Endothelial cell of umbilical vein (primary cell): ENCODE measurements at regions not wholly inside any gene's neighbourhood (a gene's known extent, or its start where the extent isn't known, plus 50 kb on each side); places are given as distances from the start of the nearest gene placed in this dataset.

Experiments
- BruUV-seq: library from RNA; stranded (reverse); fragments of 400-500 nt; replicated peaks from 2 replicates; lab custom pipeline; 2021; lab: Mats Ljungman, UMichigan
- CTCF ChIA-PET: fragments of 300-600, 350-600 bp; sonication (Branson Sonifier 250); formaldehyde crosslinking; loops from one replicate; lab custom pipeline; 2021; ENCODE audit warnings: antibody characterized with exemption, inconsistent platforms; lab: Charles Lee
- POLR2A ChIA-PET: fragments of 300-600, 350-600 bp; sonication (Branson Sonifier 250); formaldehyde crosslinking; loops from one replicate; lab custom pipeline; 2021; ENCODE audit warnings: antibody characterized with exemption, inconsistent platforms; lab: Charles Lee
- DNase-seq: peaks from one replicate; pipeline ENCODE4 v3.0.0-alpha.2; 2011; ENCODE audit warnings: low read depth, low spot score
- FAIRE-seq: peaks from 2 replicates; lab custom pipeline; 2011; peaks lifted over from hg19 to GRCh38; lab: Jason Lieb, UNC
- H2AFZ ChIP-seq: 2 replicates; pipeline ENCODE4 v1.6.0; 2012; ENCODE audit warnings: low read depth, low read length, control low read depth, inconsistent platforms
- H3K27ac ChIP-seq: 2 replicates; pipeline ENCODE4 v1.5.1; 2011; ENCODE audit warnings: low read depth, mild to moderate bottlenecking, control low read depth, low read length, moderate library complexity; ENCODE audit not compliant: insufficient read depth
- H3K27me3 ChIP-seq, 2 experiments: 2 replicates each; pipeline versions ENCODE4 v1.6.0 to v1.6.1; 2011; ENCODE audit warnings: low read length in 2 of 2, mixed read lengths in 1 of 2; ENCODE audit not compliant: control insufficient read depth in 2 of 2, insufficient read depth in 2 of 2
- H3K36me3 ChIP-seq, 2 experiments: 2 replicates in 1 of 2; 3 replicates in 1 of 2; pipeline ENCODE4 v1.5.1; 2011; ENCODE audit warnings: low read length in 2 of 2, mild to moderate bottlenecking in 1 of 2, moderate library complexity in 1 of 2; ENCODE audit not compliant: control insufficient read depth in 2 of 2, insufficient read depth in 2 of 2; ENCODE audit errors: extremely low read depth in 1 of 2
- H3K4me1 ChIP-seq: 3 replicates; pipeline ENCODE4 v1.5.1; 2011; ENCODE audit warnings: mild to moderate bottlenecking, low read length; ENCODE audit not compliant: control insufficient read depth, insufficient read depth; ENCODE audit errors: extremely low read depth
- H3K4me2 ChIP-seq: 2 replicates; pipeline ENCODE4 v1.6.1; 2011; ENCODE audit warnings: low read length, control low read depth, mixed read lengths; ENCODE audit not compliant: insufficient read depth
- H3K4me3 ChIP-seq, 3 experiments: fragments of 200-600 bp in 1 of 3; sonication (generic), shearing (Covaris generic) in 1 of 3; replicated peaks in 1 of 3; 2 replicates each; pipeline ENCODE4 v1.5.1; 2011 to 2016; ENCODE audit warnings: control low read depth in 3 of 3, low read length in 3 of 3, mild to moderate bottlenecking in 2 of 3, inconsistent platforms in 1 of 3, low read depth in 1 of 3, moderate library complexity in 1 of 3; ENCODE audit not compliant: insufficient read depth in 1 of 3
- H3K79me2 ChIP-seq: 2 replicates; pipeline ENCODE4 v1.6.0; 2012; ENCODE audit warnings: low read length, inconsistent platforms; ENCODE audit not compliant: control insufficient read depth, insufficient read depth
- H3K9ac ChIP-seq: replicated peaks from 2 replicates; pipeline ENCODE3; 2011; ENCODE audit warnings: low read length, control low read depth; ENCODE audit not compliant: insufficient read depth; ENCODE audit errors: extremely low read depth
- H3K9me1 ChIP-seq: replicated peaks from 3 replicates; pipeline ENCODE4 v1.6.0; 2011; ENCODE audit warnings: mild to moderate bottlenecking, low read length; ENCODE audit not compliant: control insufficient read depth, insufficient read depth; ENCODE audit errors: extremely low read depth
- H3K9me3 ChIP-seq: replicated peaks from 2 replicates; pipeline ENCODE4 v1.5.1; 2012; ENCODE audit warnings: low read length, inconsistent platforms; ENCODE audit not compliant: control insufficient read depth, insufficient read depth
- H4K20me1 ChIP-seq: replicated peaks from 2 replicates; pipeline ENCODE3; 2011; ENCODE audit warnings: mild to moderate bottlenecking, low read length; ENCODE audit not compliant: control insufficient read depth, insufficient read depth; ENCODE audit errors: extremely low read depth
- EZH2 ChIP-seq: IDR thresholded peaks from 2 replicates; pipeline ENCODE4 v1.6.1; 2012; ENCODE audit warnings: borderline replicate concordance, low read depth, mild to moderate bottlenecking, moderate library complexity, low read length, inconsistent platforms; ENCODE audit not compliant: severe bottlenecking
- FOS ChIP-seq: IDR thresholded peaks from 2 replicates; pipeline ENCODE4 v1.6.1; 2011; ENCODE audit warnings: mild to moderate bottlenecking, low read length, moderate library complexity, borderline replicate concordance; ENCODE audit not compliant: insufficient read depth
- GATA2 ChIP-seq: IDR thresholded peaks from 2 replicates; pipeline ENCODE4 v1.7.0; 2011; ENCODE audit warnings: low read depth, mild to moderate bottlenecking, moderate library complexity, mixed read lengths, low read length; ENCODE audit not compliant: insufficient read length, insufficient read depth
- JUN ChIP-seq: IDR thresholded peaks from 2 replicates; pipeline ENCODE4 v1.6.1; 2011; ENCODE audit warnings: borderline replicate concordance, low read depth; ENCODE audit not compliant: insufficient read length, insufficient read depth
- MYC ChIP-seq: IDR thresholded peaks from one replicate; pipeline ENCODE4 v1.6.1; 2011; ENCODE audit warnings: mild to moderate bottlenecking, low read depth, low read length
- POLR2A ChIP-seq: IDR thresholded peaks from 2 replicates; pipeline ENCODE4 v1.6.1; 2012; ENCODE audit warnings: low read depth, mild to moderate bottlenecking, control low read depth, low read length
- POLR2AphosphoS5 ChIP-seq: IDR thresholded peaks from 2 replicates; pipeline ENCODE4 v1.6.1; 2012; ENCODE audit warnings: low read depth, mild to moderate bottlenecking, control low read depth, low read length, moderate library complexity; ENCODE audit not compliant: insufficient read depth
- dilution Hi-C: fragments of 300-500 bp; cut with MboI; formaldehyde crosslinking; loops from one replicate; pipeline ENCODE4 v1.15.0; 2019; ENCODE audit warnings: low sequenced_read_pairs; ENCODE audit not compliant: extremely low pct_ligation_motif_present
- intact Hi-C: fragments of 100-400 bp; cut with micrococcal nuclease; formaldehyde crosslinking; loops from one replicate; pipeline ENCODE4 v1.10.0; 2022
- TF ChIP-seq, protein P1 (sequence below): IDR thresholded peaks from 2 replicates; pipeline ENCODE4 v1.6.1; 2011; ENCODE audit not compliant: insufficient read depth, insufficient read length
- TF ChIP-seq, protein P2 (sequence below), 2 donors: IDR thresholded peaks; 1 replicate in 1 of 2; 2 replicates in 1 of 2; pipeline ENCODE4 v1.5.1; 2011; ENCODE audit warnings: low read length in 2 of 2, mild to moderate bottlenecking in 2 of 2, moderate library complexity in 2 of 2, control low read depth in 1 of 2, inconsistent platforms in 1 of 2, low read depth in 1 of 2; ENCODE audit not compliant: insufficient read depth in 1 of 2; ENCODE audit errors: extremely low read depth in 1 of 2

DNA sequence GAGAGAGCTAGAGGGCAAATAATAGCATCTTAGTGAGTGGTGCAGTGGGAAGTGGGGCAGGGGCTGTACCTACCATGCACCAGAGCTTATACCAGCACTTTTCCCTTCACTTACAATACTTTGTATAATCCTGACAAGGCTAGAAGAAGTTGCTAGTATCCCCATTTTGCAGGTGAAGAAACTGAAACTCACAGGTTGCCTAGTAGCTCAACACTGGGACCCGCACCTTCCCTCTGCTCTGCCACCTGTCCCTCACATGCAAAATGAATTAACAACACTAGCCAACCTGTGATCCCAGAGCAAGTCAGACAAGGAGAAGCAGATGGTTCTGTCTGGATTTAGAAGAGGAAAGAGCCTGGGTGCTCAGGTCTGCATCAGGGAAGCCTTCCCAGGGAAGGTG is 510.4 kb downstream of the BUD13 start:
- intact Hi-C loops = no loop called here
- H3K36me3 ChIP-seq = no peaks in the 10 kb centered on the region
- ChIA-PET CTCF (no interaction called here), POLR2A (no interaction called here)
- no peaks in the 10 kb centered on the region for H4K20me1 ChIP-seq
- no peak overlapping the region for H3K9ac ChIP-seq
- H3K4me2 ChIP-seq = no peak overlapping the region
- H3K27ac ChIP-seq = no peak overlapping the region
- no peak overlapping the region for H2AFZ ChIP-seq
- no TSS peak for BruUV-seq
- H3K27me3 ChIP-seq = no peaks in the 10 kb centered on the region
- H3K9me1 ChIP-seq = no peaks in the 10 kb centered on the region
- H3K9me3 ChIP-seq = no peaks in the 10 kb centered on the region
- DNase-seq = no peak
- FAIRE-seq = no peak
- no peak overlapping the region for H3K4me3 ChIP-seq
- no peaks in the 10 kb centered on the region for H3K4me1 ChIP-seq
- H3K79me2 ChIP-seq = no peaks in the 10 kb centered on the region
- TF ChIP-seq, protein P1, sequence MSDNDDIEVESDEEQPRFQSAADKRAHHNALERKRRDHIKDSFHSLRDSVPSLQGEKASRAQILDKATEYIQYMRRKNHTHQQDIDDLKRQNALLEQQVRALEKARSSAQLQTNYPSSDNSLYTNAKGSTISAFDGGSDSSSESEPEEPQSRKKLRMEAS = no peak
- no peak for TF ChIP-seq MYC
- no peak for TF ChIP-seq FOS
- TF ChIP-seq GATA2 = no peak
- TF ChIP-seq POLR2AphosphoS5 = no peak
- no peak for TF ChIP-seq EZH2
- TF ChIP-seq, protein P2, sequence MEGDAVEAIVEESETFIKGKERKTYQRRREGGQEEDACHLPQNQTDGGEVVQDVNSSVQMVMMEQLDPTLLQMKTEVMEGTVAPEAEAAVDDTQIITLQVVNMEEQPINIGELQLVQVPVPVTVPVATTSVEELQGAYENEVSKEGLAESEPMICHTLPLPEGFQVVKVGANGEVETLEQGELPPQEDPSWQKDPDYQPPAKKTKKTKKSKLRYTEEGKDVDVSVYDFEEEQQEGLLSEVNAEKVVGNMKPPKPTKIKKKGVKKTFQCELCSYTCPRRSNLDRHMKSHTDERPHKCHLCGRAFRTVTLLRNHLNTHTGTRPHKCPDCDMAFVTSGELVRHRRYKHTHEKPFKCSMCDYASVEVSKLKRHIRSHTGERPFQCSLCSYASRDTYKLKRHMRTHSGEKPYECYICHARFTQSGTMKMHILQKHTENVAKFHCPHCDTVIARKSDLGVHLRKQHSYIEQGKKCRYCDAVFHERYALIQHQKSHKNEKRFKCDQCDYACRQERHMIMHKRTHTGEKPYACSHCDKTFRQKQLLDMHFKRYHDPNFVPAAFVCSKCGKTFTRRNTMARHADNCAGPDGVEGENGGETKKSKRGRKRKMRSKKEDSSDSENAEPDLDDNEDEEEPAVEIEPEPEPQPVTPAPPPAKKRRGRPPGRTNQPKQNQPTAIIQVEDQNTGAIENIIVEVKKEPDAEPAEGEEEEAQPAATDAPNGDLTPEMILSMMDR (IDR thresholded peaks at IDR 0.05; ENCODE audit: extremely low read depth in 1 of 2, insufficient read depth in 1 of 2, low read depth in 1 of 2, low read length in 2 of 2) = no peak
- TF ChIP-seq POLR2A = no peak
- TF ChIP-seq JUN = no peak
- dilution Hi-C loops = no loop called here
